Ovary (tissue), 3 donors: ENCODE measurements at regions not wholly inside any gene's neighbourhood (a gene's known extent, or its start where the extent isn't known, plus 50 kb on each side); places are given as distances from the start of the nearest gene placed in this dataset.

Experiments
- EP300 ChIP-seq: sonication (generic); formaldehyde crosslinking; IDR thresholded peaks from one replicate; pipeline ENCODE4 v1.6.1; 2017; ENCODE audit warnings: antibody characterized with exemption
- POLR2A ChIP-seq: fragments of 450-650 bp; IDR thresholded peaks from one replicate; pipeline ENCODE4 v1.6.1; 2017; ENCODE audit warnings: antibody characterized with exemption, mild to moderate bottlenecking, moderate library complexity
- TF ChIP-seq, protein P1 (sequence below), 3 donors: fragments of 450-650 bp in 2 of 3; fragments of 200-600 bp in 1 of 3; IDR thresholded peaks; one replicate each; pipeline versions ENCODE4 v1.5.1 to v1.8.0; 2016 to 2022; ENCODE audit warnings: antibody characterized with exemption in 3 of 3, mild to moderate bottlenecking in 1 of 3
- donor health status: DM: no; HTN: no; CAD: no.

DNA sequence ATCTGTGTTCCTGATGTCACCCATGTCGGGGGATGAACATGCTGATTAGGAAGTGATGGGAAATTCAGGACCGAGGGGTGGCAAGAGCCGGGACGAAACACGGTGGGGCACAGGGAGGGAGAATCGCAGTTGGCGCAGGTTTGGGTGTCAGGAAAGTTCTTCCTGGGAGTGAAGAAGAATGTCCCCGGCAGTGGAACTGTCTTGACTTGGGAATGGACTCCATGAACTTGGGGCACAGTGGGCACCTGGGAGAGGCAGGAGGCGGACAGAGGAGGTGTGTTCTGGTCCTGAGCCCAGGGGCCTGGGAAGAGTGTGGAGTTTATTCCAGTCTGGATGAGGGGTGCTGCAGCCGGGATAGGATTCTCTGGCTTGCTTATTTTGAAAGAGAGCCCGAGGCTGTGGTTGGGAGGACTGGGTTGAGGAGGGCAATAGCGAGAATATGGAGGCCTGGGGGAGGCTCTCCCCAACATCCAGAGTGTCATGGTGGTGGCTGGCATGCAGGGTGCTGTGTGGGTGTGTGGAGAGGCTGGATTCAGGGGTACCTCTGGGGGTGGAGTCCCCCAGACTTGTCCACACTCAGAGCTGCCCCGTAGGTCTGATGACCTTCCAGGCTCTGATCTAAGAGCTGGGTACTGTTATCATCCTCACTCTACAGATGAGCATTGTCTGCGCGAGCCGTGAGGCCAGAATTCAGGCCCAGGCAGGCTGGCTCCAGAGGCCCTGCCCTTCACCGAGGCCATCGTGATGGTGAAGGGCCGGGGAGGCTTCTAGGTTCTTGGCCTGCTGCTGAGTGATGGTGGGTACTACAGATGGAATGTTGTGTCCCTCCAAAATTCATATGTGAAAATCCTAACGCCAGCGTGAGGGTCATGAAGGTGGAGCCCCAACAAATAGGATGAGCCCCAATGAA lies 274.5 kb upstream of the C1orf174 start:
- TF ChIP-seq, protein P1, sequence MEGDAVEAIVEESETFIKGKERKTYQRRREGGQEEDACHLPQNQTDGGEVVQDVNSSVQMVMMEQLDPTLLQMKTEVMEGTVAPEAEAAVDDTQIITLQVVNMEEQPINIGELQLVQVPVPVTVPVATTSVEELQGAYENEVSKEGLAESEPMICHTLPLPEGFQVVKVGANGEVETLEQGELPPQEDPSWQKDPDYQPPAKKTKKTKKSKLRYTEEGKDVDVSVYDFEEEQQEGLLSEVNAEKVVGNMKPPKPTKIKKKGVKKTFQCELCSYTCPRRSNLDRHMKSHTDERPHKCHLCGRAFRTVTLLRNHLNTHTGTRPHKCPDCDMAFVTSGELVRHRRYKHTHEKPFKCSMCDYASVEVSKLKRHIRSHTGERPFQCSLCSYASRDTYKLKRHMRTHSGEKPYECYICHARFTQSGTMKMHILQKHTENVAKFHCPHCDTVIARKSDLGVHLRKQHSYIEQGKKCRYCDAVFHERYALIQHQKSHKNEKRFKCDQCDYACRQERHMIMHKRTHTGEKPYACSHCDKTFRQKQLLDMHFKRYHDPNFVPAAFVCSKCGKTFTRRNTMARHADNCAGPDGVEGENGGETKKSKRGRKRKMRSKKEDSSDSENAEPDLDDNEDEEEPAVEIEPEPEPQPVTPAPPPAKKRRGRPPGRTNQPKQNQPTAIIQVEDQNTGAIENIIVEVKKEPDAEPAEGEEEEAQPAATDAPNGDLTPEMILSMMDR (IDR thresholded peaks at IDR 0.05), result no peak
- TF ChIP-seq POLR2A (no peak), EP300 (no peak)
